ENCODE measurements at regions not wholly inside any gene's neighbourhood (a gene's known extent, or its start where the extent isn't known, plus 50 kb on each side); places are given as distances from the start of the nearest gene placed in this dataset.

GRCh38 chr13:30047154-30047874 lies 196.9 kb upstream of the UBL3 start:
- TF ChIP-seq BHLHE40 (IDR thresholded peaks at IDR 0.05; ENCODE audit: low read depth, low read length) (no peak), PBX3 (IDR thresholded peaks at IDR 0.05) (no peak), CBX8 (IDR thresholded peaks at IDR 0.05) (no peak), ELK1 (IDR thresholded peaks at IDR 0.05; ENCODE audit: low read depth, low read length) (no peak), NFE2L2 (conservative IDR thresholded peaks at IDR 0.05; ENCODE audit: low read length) (no peak), MAZ (IDR thresholded peaks at IDR 0.05; ENCODE audit: borderline replicate concordance, low read depth, low read length) (no peak), FOSB (CRISPR knock-in tag; IDR thresholded peaks at IDR 0.05) (no peak), GATA3 (IDR thresholded peaks at IDR 0.05; ENCODE audit: borderline replicate concordance) (no peak), CBX2 (IDR thresholded peaks at IDR 0.05; ENCODE audit: borderline replicate concordance, low read depth) (no peak), USF2 (IDR thresholded peaks at IDR 0.05) (no peak), EP300 (IDR thresholded peaks at IDR 0.05) (no peak)
- no peak for FAIRE-seq
- no peak overlapping the region for H3K4me3 ChIP-seq
- H3K4me1 ChIP-seq, result 0 out of 3 replicates have a peak, but pooled peaks cover 3% of the 10 kb centered on the region
- no peak overlapping the region for H3K27ac ChIP-seq
- WGBS (ENCODE audit: missing lambda C conversion rate), result 86% methylated on average over 3 of the region's 3 CpGs
- ChIA-PET CTCF (interaction anchor here (0.5 to 1.4 kb wide), 3 partner anchors 9 to 26 kb away, joined by 3 to 4 read pairs (median 3); no protein-coding TSS in a partner anchor), POLR2A (no interaction called here)
- no peak for ATAC-seq
- H3K9me3 ChIP-seq, result no peaks in the 10 kb centered on the region
- no peak for DNase-seq (ENCODE audit: low read depth in 1 of 2, low spot score in 1 of 2)
- no peak overlapping the region for H3K4me2 ChIP-seq

- ChIA-PET CTCF (interaction anchor here (0.5 to 1.4 kb wide), 2 partner anchors 19 to 25 kb away, joined by 3 to 4 read pairs; no protein-coding TSS in a partner anchor), POLR2A (no interaction called here)
- 46% methylated on average over 7 of the region's 7 CpGs for WGBS (ENCODE audit: missing lambda C conversion rate)
- FAIRE-seq, result no peak
- no peak for ATAC-seq
- no peak overlapping the region for H3K4me3 ChIP-seq
- no peak for DNase-seq (ENCODE audit: low read depth in 1 of 2, low spot score in 1 of 2)
- TF ChIP-seq ZNF302 (CRISPR knock-in tag; IDR thresholded peaks at IDR 0.05) (no peak), HDAC2 (IDR thresholded peaks at IDR 0.05) (no peak), PBX3 (IDR thresholded peaks at IDR 0.05) (no peak), NR3C1 (IDR thresholded peaks at IDR 0.05) (no peak), HOXA7 (CRISPR knock-in tag; IDR thresholded peaks at IDR 0.05) (no peak), REST (IDR thresholded peaks at IDR 0.05) (no peak), RARB (CRISPR knock-in tag; IDR thresholded peaks at IDR 0.05) (no peak), HOXB5 (CRISPR knock-in tag; IDR thresholded peaks at IDR 0.05) (no peak), CEBPB (IDR thresholded peaks at IDR 0.05) (no peak), ZFP36 (IDR thresholded peaks at IDR 0.05; ENCODE audit: borderline replicate concordance, partially characterized antibody) (no peak), POLR2A (IDR thresholded peaks at IDR 0.05; ENCODE audit: low read length) (no peak), MAZ (IDR thresholded peaks at IDR 0.05; ENCODE audit: borderline replicate concordance, low read depth, low read length) (no peak), BHLHE40 (IDR thresholded peaks at IDR 0.05; ENCODE audit: low read depth, low read length) (no peak)
- 0 out of 3 replicates have a peak, but pooled peaks cover 3% of the 10 kb centered on the region for H3K4me1 ChIP-seq
- H3K27ac ChIP-seq, result no peak overlapping the region
- no peak overlapping the region for H3K4me2 ChIP-seq
- H3K9me3 ChIP-seq, result no peaks in the 10 kb centered on the region
Measured at GRCh38 chr13:30045916-30046704, 195.7 kb upstream of the UBL3 start.

Data from A549 (cell line).